ENCODE measurements at regions not wholly inside any gene's neighbourhood (a gene's known extent, or its start where the extent isn't known, plus 50 kb on each side); places are given as distances from the start of the nearest gene placed in this dataset.

DNA sequence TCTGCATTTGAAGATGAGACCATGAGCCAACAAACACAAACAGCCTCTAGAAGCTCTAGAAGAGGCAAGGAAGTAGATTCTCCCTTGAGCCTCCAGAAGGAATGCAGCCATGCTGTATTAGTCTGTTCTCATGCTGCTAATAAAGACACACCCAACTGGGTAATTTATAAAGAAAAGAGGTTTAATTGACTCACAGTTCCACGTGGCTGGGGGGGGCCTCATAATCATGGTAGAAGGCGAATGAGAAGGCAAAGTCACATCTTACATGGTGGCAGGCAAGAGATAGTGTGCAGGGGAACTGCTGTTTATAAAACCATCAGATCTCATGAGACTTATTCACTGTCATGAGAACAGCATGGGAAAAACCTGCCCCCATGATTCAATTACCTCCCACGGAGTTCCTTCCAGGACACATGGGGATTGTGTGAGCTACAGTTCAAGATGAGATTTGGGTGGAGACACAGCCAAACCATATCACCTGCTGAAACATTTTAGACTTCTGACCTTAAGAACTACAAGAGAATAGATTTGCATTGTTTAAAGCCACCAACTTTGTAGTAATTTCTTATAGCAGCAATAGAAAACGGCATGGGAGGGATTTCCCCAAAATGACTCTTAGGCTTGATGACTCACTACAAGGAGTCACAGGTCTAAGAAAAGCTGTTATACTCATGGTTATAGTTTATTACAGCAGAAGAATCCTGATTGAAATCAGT, 284.4 kb upstream of the SFRP2 start:
- TF ChIP-seq OSR1 (CRISPR knock-in tag; IDR thresholded peaks at IDR 0.05): no peak
- TF ChIP-seq ZNF70 (CRISPR knock-in tag; IDR thresholded peaks at IDR 0.05): no peak
- no peak for TF ChIP-seq TOX (CRISPR knock-in tag; IDR thresholded peaks at IDR 0.05; ENCODE audit: borderline replicate concordance)
- no peak for TF ChIP-seq BACH2 (CRISPR knock-in tag; IDR thresholded peaks at IDR 0.05; ENCODE audit: borderline replicate concordance)
- no peak for TF ChIP-seq ESRRG (CRISPR knock-in tag; IDR thresholded peaks at IDR 0.05)
- TF ChIP-seq, protein P1, sequence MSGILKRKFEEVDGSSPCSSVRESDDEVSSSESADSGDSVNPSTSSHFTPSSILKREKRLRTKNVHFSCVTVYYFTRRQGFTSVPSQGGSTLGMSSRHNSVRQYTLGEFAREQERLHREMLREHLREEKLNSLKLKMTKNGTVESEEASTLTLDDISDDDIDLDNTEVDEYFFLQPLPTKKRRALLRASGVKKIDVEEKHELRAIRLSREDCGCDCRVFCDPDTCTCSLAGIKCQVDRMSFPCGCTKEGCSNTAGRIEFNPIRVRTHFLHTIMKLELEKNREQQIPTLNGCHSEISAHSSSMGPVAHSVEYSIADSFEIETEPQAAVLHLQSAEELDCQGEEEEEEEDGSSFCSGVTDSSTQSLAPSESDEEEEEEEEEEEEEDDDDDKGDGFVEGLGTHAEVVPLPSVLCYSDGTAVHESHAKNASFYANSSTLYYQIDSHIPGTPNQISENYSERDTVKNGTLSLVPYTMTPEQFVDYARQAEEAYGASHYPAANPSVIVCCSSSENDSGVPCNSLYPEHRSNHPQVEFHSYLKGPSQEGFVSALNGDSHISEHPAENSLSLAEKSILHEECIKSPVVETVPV (CRISPR knock-in tag; IDR thresholded peaks at IDR 0.05): no peak
- TF ChIP-seq ARNTL (CRISPR knock-in tag; IDR thresholded peaks at IDR 0.05; ENCODE audit: borderline replicate concordance, low read depth): no peak
- no peak for TF ChIP-seq ISL1 (CRISPR knock-in tag; IDR thresholded peaks at IDR 0.05)
- TF ChIP-seq GLIS3 (CRISPR knock-in tag; IDR thresholded peaks at IDR 0.05): no peak
- TF ChIP-seq, protein P2, sequence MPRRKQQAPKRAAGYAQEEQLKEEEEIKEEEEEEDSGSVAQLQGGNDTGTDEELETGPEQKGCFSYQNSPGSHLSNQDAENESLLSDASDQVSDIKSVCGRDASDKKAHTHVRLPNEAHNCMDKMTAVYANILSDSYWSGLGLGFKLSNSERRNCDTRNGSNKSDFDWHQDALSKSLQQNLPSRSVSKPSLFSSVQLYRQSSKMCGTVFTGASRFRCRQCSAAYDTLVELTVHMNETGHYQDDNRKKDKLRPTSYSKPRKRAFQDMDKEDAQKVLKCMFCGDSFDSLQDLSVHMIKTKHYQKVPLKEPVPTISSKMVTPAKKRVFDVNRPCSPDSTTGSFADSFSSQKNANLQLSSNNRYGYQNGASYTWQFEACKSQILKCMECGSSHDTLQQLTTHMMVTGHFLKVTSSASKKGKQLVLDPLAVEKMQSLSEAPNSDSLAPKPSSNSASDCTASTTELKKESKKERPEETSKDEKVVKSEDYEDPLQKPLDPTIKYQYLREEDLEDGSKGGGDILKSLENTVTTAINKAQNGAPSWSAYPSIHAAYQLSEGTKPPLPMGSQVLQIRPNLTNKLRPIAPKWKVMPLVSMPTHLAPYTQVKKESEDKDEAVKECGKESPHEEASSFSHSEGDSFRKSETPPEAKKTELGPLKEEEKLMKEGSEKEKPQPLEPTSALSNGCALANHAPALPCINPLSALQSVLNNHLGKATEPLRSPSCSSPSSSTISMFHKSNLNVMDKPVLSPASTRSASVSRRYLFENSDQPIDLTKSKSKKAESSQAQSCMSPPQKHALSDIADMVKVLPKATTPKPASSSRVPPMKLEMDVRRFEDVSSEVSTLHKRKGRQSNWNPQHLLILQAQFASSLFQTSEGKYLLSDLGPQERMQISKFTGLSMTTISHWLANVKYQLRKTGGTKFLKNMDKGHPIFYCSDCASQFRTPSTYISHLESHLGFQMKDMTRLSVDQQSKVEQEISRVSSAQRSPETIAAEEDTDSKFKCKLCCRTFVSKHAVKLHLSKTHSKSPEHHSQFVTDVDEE (CRISPR knock-in tag; IDR thresholded peaks at IDR 0.05): no peak
- no peak for TF ChIP-seq ZNF8 (CRISPR knock-in tag; IDR thresholded peaks at IDR 0.05)
- TF ChIP-seq ZC3H10 (CRISPR knock-in tag; IDR thresholded peaks at IDR 0.05): no peak
- no peak for TF ChIP-seq ZNF565 (CRISPR knock-in tag; conservative IDR thresholded peaks at IDR 0.05; ENCODE audit: low read depth)
- TF ChIP-seq, protein P3, sequence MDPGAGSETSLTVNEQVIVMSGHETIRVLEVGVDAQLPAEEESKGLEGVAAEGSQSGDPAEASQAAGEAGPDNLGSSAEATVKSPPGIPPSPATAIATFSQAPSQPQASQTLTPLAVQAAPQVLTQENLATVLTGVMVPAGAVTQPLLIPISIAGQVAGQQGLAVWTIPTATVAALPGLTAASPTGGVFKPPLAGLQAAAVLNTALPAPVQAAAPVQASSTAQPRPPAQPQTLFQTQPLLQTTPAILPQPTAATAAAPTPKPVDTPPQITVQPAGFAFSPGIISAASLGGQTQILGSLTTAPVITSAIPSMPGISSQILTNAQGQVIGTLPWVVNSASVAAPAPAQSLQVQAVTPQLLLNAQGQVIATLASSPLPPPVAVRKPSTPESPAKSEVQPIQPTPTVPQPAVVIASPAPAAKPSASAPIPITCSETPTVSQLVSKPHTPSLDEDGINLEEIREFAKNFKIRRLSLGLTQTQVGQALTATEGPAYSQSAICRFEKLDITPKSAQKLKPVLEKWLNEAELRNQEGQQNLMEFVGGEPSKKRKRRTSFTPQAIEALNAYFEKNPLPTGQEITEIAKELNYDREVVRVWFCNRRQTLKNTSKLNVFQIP (CRISPR knock-in tag; IDR thresholded peaks at IDR 0.05; ENCODE audit: borderline replicate concordance, low read depth): no peak
- no peak for ATAC-seq

DNA sequence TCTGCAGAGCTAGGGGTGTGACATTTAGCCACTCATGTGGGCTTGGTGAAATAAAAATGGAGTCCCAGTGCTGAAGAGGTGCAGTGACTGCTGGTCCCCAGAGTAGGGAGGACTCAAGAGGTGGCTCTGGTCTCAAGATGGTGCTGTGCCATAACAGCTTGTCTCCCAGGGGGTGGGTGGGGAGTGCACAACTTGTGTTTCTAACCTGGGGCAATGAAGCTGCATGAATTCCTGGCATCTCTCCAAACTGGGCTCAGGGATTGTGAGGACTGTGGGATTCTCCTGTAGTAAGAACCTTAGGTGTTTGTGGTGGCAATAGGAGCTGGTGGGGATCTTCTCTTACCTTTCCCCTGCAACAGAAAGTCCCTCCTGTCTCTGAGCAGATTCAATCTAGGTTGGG, 278.9 kb upstream of the SFRP2 start:
- no peak for TF ChIP-seq TOX (CRISPR knock-in tag; IDR thresholded peaks at IDR 0.05; ENCODE audit: borderline replicate concordance)
- no peak for TF ChIP-seq ARNTL (CRISPR knock-in tag; IDR thresholded peaks at IDR 0.05; ENCODE audit: borderline replicate concordance, low read depth)
- no peak for TF ChIP-seq ZC3H10 (CRISPR knock-in tag; IDR thresholded peaks at IDR 0.05)
- no peak for TF ChIP-seq BACH2 (CRISPR knock-in tag; IDR thresholded peaks at IDR 0.05; ENCODE audit: borderline replicate concordance)
- TF ChIP-seq CSDC2 (CRISPR knock-in tag; IDR thresholded peaks at IDR 0.05): no peak
- no peak for TF ChIP-seq GLIS3 (CRISPR knock-in tag; IDR thresholded peaks at IDR 0.05)
- TF ChIP-seq SNAI2 (CRISPR knock-in tag; IDR thresholded peaks at IDR 0.05): no peak
- TF ChIP-seq, protein P4, sequence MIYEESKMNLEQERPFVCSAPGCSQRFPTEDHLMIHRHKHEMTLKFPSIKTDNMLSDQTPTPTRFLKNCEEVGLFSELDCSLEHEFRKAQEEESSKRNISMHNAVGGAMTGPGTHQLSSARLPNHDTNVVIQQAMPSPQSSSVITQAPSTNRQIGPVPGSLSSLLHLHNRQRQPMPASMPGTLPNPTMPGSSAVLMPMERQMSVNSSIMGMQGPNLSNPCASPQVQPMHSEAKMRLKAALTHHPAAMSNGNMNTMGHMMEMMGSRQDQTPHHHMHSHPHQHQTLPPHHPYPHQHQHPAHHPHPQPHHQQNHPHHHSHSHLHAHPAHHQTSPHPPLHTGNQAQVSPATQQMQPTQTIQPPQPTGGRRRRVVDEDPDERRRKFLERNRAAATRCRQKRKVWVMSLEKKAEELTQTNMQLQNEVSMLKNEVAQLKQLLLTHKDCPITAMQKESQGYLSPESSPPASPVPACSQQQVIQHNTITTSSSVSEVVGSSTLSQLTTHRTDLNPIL (CRISPR knock-in tag; IDR thresholded peaks at IDR 0.05; ENCODE audit: low read depth): no peak
- TF ChIP-seq ESRRG (CRISPR knock-in tag; IDR thresholded peaks at IDR 0.05): no peak
- no peak for TF ChIP-seq ISL1 (CRISPR knock-in tag; IDR thresholded peaks at IDR 0.05)
- TF ChIP-seq ZNF565 (CRISPR knock-in tag; conservative IDR thresholded peaks at IDR 0.05; ENCODE audit: low read depth): no peak
- no peak for TF ChIP-seq RARB (CRISPR knock-in tag; IDR thresholded peaks at IDR 0.05)
- no peak for TF ChIP-seq ZFP3 (CRISPR knock-in tag; IDR thresholded peaks at IDR 0.05)
- TF ChIP-seq, protein P5, sequence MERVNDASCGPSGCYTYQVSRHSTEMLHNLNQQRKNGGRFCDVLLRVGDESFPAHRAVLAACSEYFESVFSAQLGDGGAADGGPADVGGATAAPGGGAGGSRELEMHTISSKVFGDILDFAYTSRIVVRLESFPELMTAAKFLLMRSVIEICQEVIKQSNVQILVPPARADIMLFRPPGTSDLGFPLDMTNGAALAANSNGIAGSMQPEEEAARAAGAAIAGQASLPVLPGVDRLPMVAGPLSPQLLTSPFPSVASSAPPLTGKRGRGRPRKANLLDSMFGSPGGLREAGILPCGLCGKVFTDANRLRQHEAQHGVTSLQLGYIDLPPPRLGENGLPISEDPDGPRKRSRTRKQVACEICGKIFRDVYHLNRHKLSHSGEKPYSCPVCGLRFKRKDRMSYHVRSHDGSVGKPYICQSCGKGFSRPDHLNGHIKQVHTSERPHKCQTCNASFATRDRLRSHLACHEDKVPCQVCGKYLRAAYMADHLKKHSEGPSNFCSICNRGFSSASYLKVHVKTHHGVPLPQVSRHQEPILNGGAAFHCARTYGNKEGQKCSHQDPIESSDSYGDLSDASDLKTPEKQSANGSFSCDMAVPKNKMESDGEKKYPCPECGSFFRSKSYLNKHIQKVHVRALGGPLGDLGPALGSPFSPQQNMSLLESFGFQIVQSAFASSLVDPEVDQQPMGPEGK (CRISPR knock-in tag; IDR thresholded peaks at IDR 0.05; ENCODE audit: borderline replicate concordance): no peak
- TF ChIP-seq, protein P1 (CRISPR knock-in tag; IDR thresholded peaks at IDR 0.05): no peak
- TF ChIP-seq OSR1 (CRISPR knock-in tag; IDR thresholded peaks at IDR 0.05): no peak
- no peak for ATAC-seq

Data from SK-N-SH treated with all-trans-retinoic acid at 6 μM for 48 hours (cell line).